ENCODE measurements at regions not wholly inside any gene's neighbourhood (a gene's known extent, or its start where the extent isn't known, plus 50 kb on each side); places are given as distances from the start of the nearest gene placed in this dataset.

DNA sequence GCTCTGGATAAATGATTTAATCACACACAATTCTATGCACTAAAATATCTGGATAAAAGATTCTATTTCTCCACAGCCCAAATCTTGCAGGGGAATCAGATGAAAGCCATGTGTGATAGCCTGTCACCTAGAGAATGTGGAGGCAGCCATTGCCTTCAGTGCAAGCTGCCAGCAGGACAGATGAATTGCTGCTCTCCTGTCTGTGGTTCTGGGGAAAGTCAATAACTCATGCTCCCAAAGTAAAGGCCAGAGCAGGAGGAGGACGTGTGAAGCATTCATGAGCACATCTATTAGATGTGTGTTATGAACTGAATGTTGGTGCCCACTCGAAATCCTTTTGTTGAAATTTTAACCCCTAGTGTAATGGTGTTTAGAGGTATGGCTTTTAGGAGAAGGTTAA lies 195.1 kb downstream of the RDH14 start:
- Histone ChIP-seq H3K9me3 (ENCODE audit: control insufficient read depth, insufficient read depth, low read length) (no peaks in the 10 kb centered on the region), H3K4me3 (ENCODE audit: low read length) (no peak overlapping the region), H3K4me1 (ENCODE audit: control insufficient read depth, low read length) (no peaks in the 10 kb centered on the region), H3K9me2 (replicated peaks; ENCODE audit: control insufficient read depth, low read length) (no peaks in the 10 kb centered on the region), H3F3A (ENCODE audit: control insufficient read depth, insufficient read depth) (no peaks in the 10 kb centered on the region), H3K27ac (ENCODE audit: low read depth, low read length) (no peak overlapping the region), H4K20me1 (ENCODE audit: control insufficient read depth, insufficient read depth, low read depth, low read length) (no peaks in the 10 kb centered on the region), H3K4me2 (ENCODE audit: low read length) (no peak overlapping the region), H3K27me3 (ENCODE audit: control insufficient read depth, low read length) (0 out of 2 replicates have a peak, but pooled peaks cover 1% of the 10 kb centered on the region), H3K36me3 (ENCODE audit: control insufficient read depth, low read length) (no peaks in the 10 kb centered on the region), H3K79me2 (ENCODE audit: control insufficient read depth, low read length) (no peaks in the 10 kb centered on the region)
- TF ChIP-seq, protein P1, sequence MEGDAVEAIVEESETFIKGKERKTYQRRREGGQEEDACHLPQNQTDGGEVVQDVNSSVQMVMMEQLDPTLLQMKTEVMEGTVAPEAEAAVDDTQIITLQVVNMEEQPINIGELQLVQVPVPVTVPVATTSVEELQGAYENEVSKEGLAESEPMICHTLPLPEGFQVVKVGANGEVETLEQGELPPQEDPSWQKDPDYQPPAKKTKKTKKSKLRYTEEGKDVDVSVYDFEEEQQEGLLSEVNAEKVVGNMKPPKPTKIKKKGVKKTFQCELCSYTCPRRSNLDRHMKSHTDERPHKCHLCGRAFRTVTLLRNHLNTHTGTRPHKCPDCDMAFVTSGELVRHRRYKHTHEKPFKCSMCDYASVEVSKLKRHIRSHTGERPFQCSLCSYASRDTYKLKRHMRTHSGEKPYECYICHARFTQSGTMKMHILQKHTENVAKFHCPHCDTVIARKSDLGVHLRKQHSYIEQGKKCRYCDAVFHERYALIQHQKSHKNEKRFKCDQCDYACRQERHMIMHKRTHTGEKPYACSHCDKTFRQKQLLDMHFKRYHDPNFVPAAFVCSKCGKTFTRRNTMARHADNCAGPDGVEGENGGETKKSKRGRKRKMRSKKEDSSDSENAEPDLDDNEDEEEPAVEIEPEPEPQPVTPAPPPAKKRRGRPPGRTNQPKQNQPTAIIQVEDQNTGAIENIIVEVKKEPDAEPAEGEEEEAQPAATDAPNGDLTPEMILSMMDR (IDR thresholded peaks at IDR 0.05; ENCODE audit: low read depth, low read length, poor library complexity, severe bottlenecking), result no peak
- no peak for TF ChIP-seq EZH2phosphoT487 (IDR thresholded peaks at IDR 0.05; ENCODE audit: borderline replicate concordance, low read length)

- no peaks in the 10 kb centered on the region for H4K20me1 ChIP-seq (ENCODE audit: control insufficient read depth, insufficient read depth, low read depth, low read length)
- H3K4me2 ChIP-seq (ENCODE audit: low read length), result no peak overlapping the region
- H3K9me3 ChIP-seq (ENCODE audit: control insufficient read depth, insufficient read depth, low read length), result no peaks in the 10 kb centered on the region
- no peak overlapping the region for H3K27ac ChIP-seq (ENCODE audit: low read depth, low read length)
- H3K4me3 ChIP-seq (ENCODE audit: low read length), result no peak overlapping the region
- no peaks in the 10 kb centered on the region for H3K9me2 ChIP-seq (replicated peaks; ENCODE audit: control insufficient read depth, low read length)
- H3K4me1 ChIP-seq (ENCODE audit: control insufficient read depth, low read length), result no peaks in the 10 kb centered on the region
- TF ChIP-seq EZH2phosphoT487 (IDR thresholded peaks at IDR 0.05; ENCODE audit: borderline replicate concordance, low read length), result no peak
- TF ChIP-seq, protein P1 (IDR thresholded peaks at IDR 0.05; ENCODE audit: low read depth, low read length, poor library complexity, severe bottlenecking), result no peak
- no peaks in the 10 kb centered on the region for H3K79me2 ChIP-seq (ENCODE audit: control insufficient read depth, low read length)
- H3K27me3 ChIP-seq (ENCODE audit: control insufficient read depth, low read length), result no peaks in the 10 kb centered on the region
- H3K36me3 ChIP-seq (ENCODE audit: control insufficient read depth, low read length), result no peaks in the 10 kb centered on the region
- H3F3A ChIP-seq (ENCODE audit: control insufficient read depth, insufficient read depth), result no peaks in the 10 kb centered on the region
These were observed 197.1 kb downstream of the RDH14 start for GRCh38 chr2:18363348-18363747.

DNA sequence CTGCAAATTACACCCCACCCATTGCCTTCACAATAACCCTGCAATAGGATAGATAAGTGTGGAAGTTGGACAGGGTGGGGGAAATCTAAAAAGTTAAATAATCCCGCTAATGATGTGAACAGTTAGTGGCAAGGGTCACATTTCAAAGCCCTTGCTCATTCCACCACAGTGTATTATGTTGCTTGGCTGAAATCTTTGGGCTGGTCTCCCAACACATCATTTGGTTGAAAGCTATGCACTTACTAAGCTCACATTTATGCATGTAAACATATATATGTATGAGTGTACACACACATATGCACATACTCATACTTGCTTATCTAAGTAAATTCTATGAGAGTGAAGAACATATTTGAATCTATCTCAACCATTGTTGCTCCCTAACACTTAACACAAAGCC lies 197.8 kb downstream of the RDH14 start:
- no peak for TF ChIP-seq EZH2phosphoT487 (IDR thresholded peaks at IDR 0.05; ENCODE audit: borderline replicate concordance, low read length)
- TF ChIP-seq, protein P1 (IDR thresholded peaks at IDR 0.05; ENCODE audit: low read depth, low read length, poor library complexity, severe bottlenecking), result no peak
- H3K27me3 ChIP-seq (ENCODE audit: control insufficient read depth, low read length), result no peaks in the 10 kb centered on the region

DNA sequence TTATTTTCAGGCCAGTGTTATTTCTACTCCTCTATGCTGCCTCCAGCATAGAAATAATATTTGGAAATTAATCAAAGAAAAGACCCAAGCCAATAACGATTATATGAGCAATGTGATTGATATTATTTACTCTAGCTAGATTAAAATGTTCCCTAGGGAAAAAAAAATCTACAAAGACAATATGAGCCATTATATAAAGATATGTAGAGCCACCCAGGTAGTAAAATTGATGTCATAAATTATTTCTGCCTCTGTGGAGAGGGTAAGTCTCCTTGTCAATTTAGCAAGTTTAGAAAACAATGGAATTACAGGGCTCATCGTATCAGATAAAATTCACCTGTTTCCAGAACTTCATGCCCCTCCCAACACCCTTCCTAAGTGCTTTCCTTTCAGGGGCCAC lies 202.9 kb downstream of the RDH14 start:
- no peaks in the 10 kb centered on the region for H3K79me2 ChIP-seq (ENCODE audit: control insufficient read depth, low read length)
- no peaks in the 10 kb centered on the region for H4K20me1 ChIP-seq (ENCODE audit: control insufficient read depth, insufficient read depth, low read depth, low read length)
- no peaks in the 10 kb centered on the region for H3K9me3 ChIP-seq (ENCODE audit: control insufficient read depth, insufficient read depth, low read length)
- H3K27me3 ChIP-seq (ENCODE audit: control insufficient read depth, low read length), result no peaks in the 10 kb centered on the region
- no peak overlapping the region for H3K4me3 ChIP-seq (ENCODE audit: low read length)
- no peaks in the 10 kb centered on the region for H3K4me1 ChIP-seq (ENCODE audit: control insufficient read depth, low read length)
- H3K36me3 ChIP-seq (ENCODE audit: control insufficient read depth, low read length), result no peaks in the 10 kb centered on the region
- TF ChIP-seq EZH2phosphoT487 (IDR thresholded peaks at IDR 0.05; ENCODE audit: borderline replicate concordance, low read length), result no peak
- TF ChIP-seq, protein P1 (IDR thresholded peaks at IDR 0.05; ENCODE audit: low read depth, low read length, poor library complexity, severe bottlenecking), result no peak
- no peak overlapping the region for H3K4me2 ChIP-seq (ENCODE audit: low read length)
- H3K27ac ChIP-seq (ENCODE audit: low read depth, low read length), result no peak overlapping the region
- H3K9me2 ChIP-seq (replicated peaks; ENCODE audit: control insufficient read depth, low read length), result no peaks in the 10 kb centered on the region
- no peaks in the 10 kb centered on the region for H3F3A ChIP-seq (ENCODE audit: control insufficient read depth, insufficient read depth)

More for the DNA sequence above, 197.8 kb downstream of the RDH14 start:
- Histone ChIP-seq H3K4me1 (ENCODE audit: control insufficient read depth, low read length) (no peaks in the 10 kb centered on the region), H3K4me2 (ENCODE audit: low read length) (no peak overlapping the region), H3K27ac (ENCODE audit: low read depth, low read length) (no peak overlapping the region), H3K9me2 (replicated peaks; ENCODE audit: control insufficient read depth, low read length) (no peaks in the 10 kb centered on the region), H3K36me3 (ENCODE audit: control insufficient read depth, low read length) (no peaks in the 10 kb centered on the region), H3K4me3 (ENCODE audit: low read length) (no peak overlapping the region), H3F3A (ENCODE audit: control insufficient read depth, insufficient read depth) (no peaks in the 10 kb centered on the region), H3K9me3 (ENCODE audit: control insufficient read depth, insufficient read depth, low read length) (no peaks in the 10 kb centered on the region), H4K20me1 (ENCODE audit: control insufficient read depth, insufficient read depth, low read depth, low read length) (no peaks in the 10 kb centered on the region), H3K79me2 (ENCODE audit: control insufficient read depth, low read length) (no peaks in the 10 kb centered on the region)
